ENCODE measurements at regions not wholly inside any gene's neighbourhood (a gene's known extent, or its start where the extent isn't known, plus 50 kb on each side); places are given as distances from the start of the nearest gene placed in this dataset.
A peak's percentile ranks its signal among the peaks of the same experiment; 100 is the strongest.

DNA sequence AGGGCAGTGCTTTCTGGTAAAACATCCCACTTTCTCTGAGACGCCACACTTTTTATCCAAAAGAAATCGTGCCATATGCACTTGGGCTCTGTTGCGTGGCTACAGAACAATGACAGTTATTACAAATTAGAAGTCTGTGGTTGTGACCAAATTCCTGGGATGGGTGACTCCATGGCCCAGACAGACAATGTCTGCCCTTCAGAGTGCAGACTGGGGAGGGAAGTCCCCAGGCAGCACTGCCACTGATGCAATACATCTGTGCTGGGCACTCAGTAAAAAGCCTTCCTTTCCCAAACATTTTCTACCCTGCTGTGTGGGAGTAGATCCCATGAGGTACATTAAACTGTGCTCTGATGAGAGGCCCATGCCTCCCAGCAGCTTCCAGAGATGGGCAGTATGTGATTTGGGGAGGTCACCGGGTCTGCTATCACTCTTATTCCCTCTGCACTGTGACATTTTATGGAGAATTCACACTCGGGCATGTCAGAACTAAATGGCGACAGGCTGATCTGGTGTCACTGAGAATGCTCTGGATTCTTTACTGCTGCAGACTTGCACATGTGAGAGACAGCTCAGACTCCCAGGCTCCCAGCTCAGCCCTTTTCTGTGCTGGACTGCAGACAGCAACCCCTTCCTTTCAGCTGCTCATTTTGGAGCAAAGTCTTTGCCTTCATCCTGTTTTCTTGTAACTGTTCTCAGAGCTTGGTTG, 243.5 kb upstream of the ZNF32 start:
- Histone ChIP-seq H3K27me3 (ENCODE audit: control insufficient read depth, insufficient read depth, low read length) (no peaks in the 10 kb centered on the region), H3K4me1 (ENCODE audit: control insufficient read depth, insufficient read depth, low read length) (no peaks in the 10 kb centered on the region), H3K4me3 (ENCODE audit: low read depth, low read length) (no peak overlapping the region), H3K27ac (ENCODE audit: low read depth, low read length) (no peak overlapping the region), H3K36me3 (ENCODE audit: control insufficient read depth, insufficient read depth, low read length) (no peaks in the 10 kb centered on the region), H3K9me3 (ENCODE audit: control insufficient read depth, insufficient read depth, low read length) (no peaks in the 10 kb centered on the region)
- DNase-seq (ENCODE audit: low read depth in 4 of 6, low spot score in 6 of 6): no peak
- 74% methylated on average over 4 of the region's 6 CpGs for WGBS (ENCODE audit: insufficient coverage)

- no peak for DNase-seq (ENCODE audit: low read depth in 4 of 6, low spot score in 6 of 6)
- H3K36me3 ChIP-seq (ENCODE audit: control insufficient read depth, insufficient read depth, low read length): no peaks in the 10 kb centered on the region
- no peaks in the 10 kb centered on the region for H3K27me3 ChIP-seq (ENCODE audit: control insufficient read depth, insufficient read depth, low read length)
- no peak overlapping the region for H3K4me3 ChIP-seq (ENCODE audit: low read depth, low read length)
- no peaks in the 10 kb centered on the region for H3K9me3 ChIP-seq (ENCODE audit: control insufficient read depth, insufficient read depth, low read length)
- no peaks in the 10 kb centered on the region for H3K4me1 ChIP-seq (ENCODE audit: control insufficient read depth, insufficient read depth, low read length)
- no peak overlapping the region for H3K27ac ChIP-seq (ENCODE audit: low read depth, low read length)
Observed at GRCh38 chr10:43891241-43891640, 242.6 kb upstream of the ZNF32 start.

- Histone ChIP-seq H3K4me1 (ENCODE audit: control insufficient read depth, insufficient read depth, low read length) (no peaks in the 10 kb centered on the region), H3K36me3 (ENCODE audit: control insufficient read depth, insufficient read depth, low read length) (no peaks in the 10 kb centered on the region), H3K4me3 (ENCODE audit: low read depth, low read length) (no peak overlapping the region), H3K27ac (ENCODE audit: low read depth, low read length) (no peak overlapping the region), H3K9me3 (ENCODE audit: control insufficient read depth, insufficient read depth, low read length) (no peaks in the 10 kb centered on the region), H3K27me3 (ENCODE audit: control insufficient read depth, insufficient read depth, low read length) (no peaks in the 10 kb centered on the region)
- DNase-seq (ENCODE audit: low read depth in 4 of 6, low spot score in 6 of 6): no peak
- WGBS (ENCODE audit: insufficient coverage): no CpG with 5 or more reads among the region's 2 CpGs
Observed at GRCh38 chr10:43890124-43890523, 241.4 kb upstream of the ZNF32 start.

GRCh38 chr10:43888586-43888985, 239.9 kb upstream of the ZNF32 start:
- Histone ChIP-seq H3K4me3 (ENCODE audit: low read depth, low read length) (no peak overlapping the region), H3K9me3 (ENCODE audit: control insufficient read depth, insufficient read depth, low read length) (no peaks in the 10 kb centered on the region), H3K27me3 (ENCODE audit: control insufficient read depth, insufficient read depth, low read length) (no peaks in the 10 kb centered on the region), H3K27ac (ENCODE audit: low read depth, low read length) (no peak overlapping the region), H3K36me3 (ENCODE audit: control insufficient read depth, insufficient read depth, low read length) (no peaks in the 10 kb centered on the region), H3K4me1 (ENCODE audit: control insufficient read depth, insufficient read depth, low read length) (no peaks in the 10 kb centered on the region)
- WGBS (ENCODE audit: insufficient coverage): 80% methylated on average over 1 of the region's 3 CpGs
- no peak for DNase-seq (ENCODE audit: low read depth in 4 of 6, low spot score in 6 of 6)

DNA sequence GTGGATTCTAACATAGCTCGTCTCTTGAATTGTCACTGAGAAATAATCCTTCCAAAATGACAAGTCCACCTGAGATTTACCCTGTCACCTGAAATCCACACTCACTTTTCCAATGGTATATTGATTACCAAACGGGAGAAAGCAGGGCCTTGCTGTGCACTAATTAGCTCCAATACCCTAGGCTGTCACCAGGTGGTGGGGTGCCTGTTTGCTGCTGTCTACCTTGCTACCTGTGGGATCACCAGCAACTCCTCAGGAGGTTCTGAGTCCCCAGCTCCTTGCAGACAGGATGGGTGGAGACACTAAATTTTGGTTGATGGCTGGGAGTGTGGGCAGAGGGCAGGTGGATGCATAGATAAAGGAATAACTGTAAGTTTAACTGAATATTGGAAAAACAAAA, 237.2 kb upstream of the ZNF32 start:
- Histone ChIP-seq H3K4me1 (ENCODE audit: control insufficient read depth, insufficient read depth, low read length) (no peaks in the 10 kb centered on the region), H3K9me3 (ENCODE audit: control insufficient read depth, insufficient read depth, low read length) (no peaks in the 10 kb centered on the region), H3K4me3 (ENCODE audit: low read depth, low read length) (no peak overlapping the region), H3K36me3 (ENCODE audit: control insufficient read depth, insufficient read depth, low read length) (no peaks in the 10 kb centered on the region), H3K27me3 (ENCODE audit: control insufficient read depth, insufficient read depth, low read length) (no peaks in the 10 kb centered on the region), H3K27ac (ENCODE audit: low read depth, low read length) (no peak overlapping the region)
- WGBS (ENCODE audit: insufficient coverage): 83% methylated on average over 2 of the region's 2 CpGs
- DNase-seq (ENCODE audit: low read depth in 4 of 6, low spot score in 6 of 6): no peak

GRCh38 chr10:43885252-43885651, 236.6 kb upstream of the ZNF32 start:
- Histone ChIP-seq H3K27me3 (ENCODE audit: control insufficient read depth, insufficient read depth, low read length) (no peaks in the 10 kb centered on the region), H3K9me3 (ENCODE audit: control insufficient read depth, insufficient read depth, low read length) (no peaks in the 10 kb centered on the region), H3K36me3 (ENCODE audit: control insufficient read depth, insufficient read depth, low read length) (no peaks in the 10 kb centered on the region), H3K4me1 (ENCODE audit: control insufficient read depth, insufficient read depth, low read length) (no peaks in the 10 kb centered on the region), H3K27ac (ENCODE audit: low read depth, low read length) (no peak overlapping the region), H3K4me3 (ENCODE audit: low read depth, low read length) (no peak overlapping the region)
- no peak for DNase-seq (ENCODE audit: low read depth in 4 of 6, low spot score in 6 of 6)
- WGBS (ENCODE audit: insufficient coverage): 89% methylated on average over 5 of the region's 5 CpGs

DNA sequence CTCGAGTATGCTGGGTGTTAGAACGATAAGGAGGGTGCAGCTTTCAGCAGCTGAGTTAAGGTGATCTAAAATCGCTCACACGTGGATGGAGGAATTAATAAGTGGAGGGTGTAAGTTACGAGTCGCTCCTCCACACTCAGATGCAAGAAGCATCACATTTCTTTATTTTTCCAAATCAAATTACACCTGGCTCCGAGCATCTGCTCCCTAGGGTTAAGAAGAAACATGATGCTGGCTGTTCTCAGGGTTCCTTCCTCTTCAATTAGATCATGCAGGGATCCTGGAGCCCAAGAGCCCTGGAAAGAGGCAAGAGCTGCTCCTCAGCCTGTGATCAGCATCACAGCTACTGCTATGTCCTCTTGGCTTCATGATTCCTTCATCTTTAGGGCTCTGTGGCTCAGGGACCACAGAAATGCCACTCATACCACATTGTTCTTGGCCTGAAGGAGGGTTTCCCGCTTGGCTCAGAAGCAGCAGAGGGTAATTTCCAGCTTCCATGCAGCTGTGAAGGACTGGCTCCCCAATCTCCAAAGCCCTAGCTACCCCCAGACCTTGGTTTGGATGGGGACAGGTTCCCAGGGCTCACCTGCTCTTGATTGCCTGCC, 235.9 kb upstream of the ZNF32 start:
- H3K27me3 ChIP-seq (ENCODE audit: control insufficient read depth, insufficient read depth, low read length): no peaks in the 10 kb centered on the region
- 85% methylated on average over 2 of the region's 8 CpGs for WGBS (ENCODE audit: insufficient coverage)
- H3K27ac ChIP-seq (ENCODE audit: low read depth, low read length): no peak overlapping the region

DNA sequence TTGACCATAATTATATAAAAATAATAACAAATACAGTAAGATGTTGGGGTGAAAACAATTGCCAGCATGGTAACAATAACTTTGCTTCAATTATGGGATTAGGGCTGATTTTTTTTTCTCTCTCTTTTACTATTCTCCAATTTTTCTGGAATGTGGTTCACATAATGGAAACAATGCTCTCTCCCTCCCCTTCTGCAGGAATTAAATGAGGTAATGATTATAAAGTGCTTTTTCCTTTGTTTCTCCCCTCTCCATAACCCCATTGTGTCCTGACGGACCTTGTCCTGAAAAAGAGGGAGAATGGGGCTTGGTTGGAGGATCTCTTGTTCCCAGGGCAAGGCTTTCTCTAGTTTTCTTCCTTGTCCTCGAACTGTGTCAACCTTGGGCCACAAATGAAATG, 234.0 kb upstream of the ZNF32 start:
- H3K36me3 ChIP-seq (ENCODE audit: control insufficient read depth, insufficient read depth, low read length): no peaks in the 10 kb centered on the region
- peaks cover 16% of the 10 kb centered on the region for H3K4me1 ChIP-seq (ENCODE audit: control insufficient read depth, insufficient read depth, low read length)
- H3K9me3 ChIP-seq (ENCODE audit: control insufficient read depth, insufficient read depth, low read length): no peaks in the 10 kb centered on the region
- no peak for DNase-seq (ENCODE audit: low read depth in 4 of 6, low spot score in 6 of 6)
- H3K27me3 ChIP-seq (ENCODE audit: control insufficient read depth, insufficient read depth, low read length): no peaks in the 10 kb centered on the region
- H3K27ac ChIP-seq (ENCODE audit: low read depth, low read length): no peak overlapping the region
- H3K4me3 ChIP-seq (ENCODE audit: low read depth, low read length): no peak overlapping the region
- no CpG with 5 or more reads among the region's 2 CpGs for WGBS (ENCODE audit: insufficient coverage)

More for the DNA sequence above, 235.9 kb upstream of the ZNF32 start:
- H3K4me1 ChIP-seq (ENCODE audit: control insufficient read depth, insufficient read depth, low read length): peaks cover 6% of the 10 kb centered on the region
- H3K4me3 ChIP-seq (ENCODE audit: low read depth, low read length): no peak overlapping the region
- no peaks in the 10 kb centered on the region for H3K9me3 ChIP-seq (ENCODE audit: control insufficient read depth, insufficient read depth, low read length)
- H3K36me3 ChIP-seq (ENCODE audit: control insufficient read depth, insufficient read depth, low read length): no peaks in the 10 kb centered on the region
- no peak for DNase-seq (ENCODE audit: low read depth in 4 of 6, low spot score in 6 of 6)

- H3K36me3 ChIP-seq (ENCODE audit: control insufficient read depth, insufficient read depth, low read length): no peaks in the 10 kb centered on the region
- no peak overlapping the region for H3K4me3 ChIP-seq (ENCODE audit: low read depth, low read length)
- H3K27ac ChIP-seq (ENCODE audit: low read depth, low read length): no peak overlapping the region
- no peak for DNase-seq (ENCODE audit: low read depth in 4 of 6, low spot score in 6 of 6)
- 95% methylated on average over 2 of the region's 2 CpGs for WGBS (ENCODE audit: insufficient coverage)
- no peaks in the 10 kb centered on the region for H3K27me3 ChIP-seq (ENCODE audit: control insufficient read depth, insufficient read depth, low read length)
- H3K4me1 ChIP-seq (ENCODE audit: control insufficient read depth, insufficient read depth, low read length): peaks cover 16% of the 10 kb centered on the region
- H3K9me3 ChIP-seq (ENCODE audit: control insufficient read depth, insufficient read depth, low read length): no peaks in the 10 kb centered on the region
Observed at GRCh38 chr10:43881657-43882056, 233.0 kb upstream of the ZNF32 start.

- H3K27me3 ChIP-seq (ENCODE audit: control insufficient read depth, insufficient read depth, low read length): no peaks in the 10 kb centered on the region
- no peaks in the 10 kb centered on the region for H3K36me3 ChIP-seq (ENCODE audit: control insufficient read depth, insufficient read depth, low read length)
- H3K27ac ChIP-seq (ENCODE audit: low read depth, low read length): no peak overlapping the region
- H3K9me3 ChIP-seq (ENCODE audit: control insufficient read depth, insufficient read depth, low read length): no peaks in the 10 kb centered on the region
- no peak overlapping the region for H3K4me3 ChIP-seq (ENCODE audit: low read depth, low read length)
- WGBS (ENCODE audit: insufficient coverage): 40% methylated on average over 5 of the region's 8 CpGs
- DNase-seq (ENCODE audit: low read depth in 4 of 6, low spot score in 6 of 6): peak in 1 of 6 donors; percentile 83
- peaks cover 16% of the 10 kb centered on the region for H3K4me1 ChIP-seq (ENCODE audit: control insufficient read depth, insufficient read depth, low read length)
Observed at GRCh38 chr10:43880160-43880559, 231.5 kb upstream of the ZNF32 start.

All from spinal cord (tissue), 9 donors.